B cell (primary cell): ENCODE measurements at regions not wholly inside any gene's neighbourhood (a gene's known extent, or its start where the extent isn't known, plus 50 kb on each side); places are given as distances from the start of the nearest gene placed in this dataset.
"Not testable (repeated sequence)": the region's sequence is repeated elsewhere in the genome, so short reads cannot be mapped to it uniquely, and the experiment has no call there.

ENCODE experiments used
- CTCF ChIP-seq: fragments of 200-600 bp; IDR thresholded peaks from one replicate; pipeline ENCODE4 v1.8.0; 2022; ENCODE audit warnings: antibody characterized with exemption, mild to moderate bottlenecking
- EZH2 ChIP-seq: IDR thresholded peaks from 2 replicates; pipeline ENCODE4 v1.6.1; 2012; ENCODE audit warnings: borderline replicate concordance, low read depth, mild to moderate bottlenecking, moderate library complexity, low read length; ENCODE audit not compliant: insufficient read depth, poor library complexity, severe bottlenecking

GRCh38 chr3:61494309-61494708, 67.1 kb upstream of the PTPRG start:
- not testable (repeated sequence) for TF ChIP-seq CTCF, EZH2
